Testis (tissue), 2 donors: ENCODE measurements at regions not wholly inside any gene's neighbourhood (a gene's known extent, or its start where the extent isn't known, plus 50 kb on each side); places are given as distances from the start of the nearest gene placed in this dataset.

ENCODE experiments used
- DNase-seq: peaks from one replicate; pipeline ENCODE4 v3.0.0-alpha.2; 2019
- H3K27ac ChIP-seq, 2 donors: fragments of 200-600 bp; sonication (generic); one replicate each; pipeline ENCODE4 v1.5.1; 2019
- H3K27me3 ChIP-seq: fragments of 200-600 bp; sonication (generic); one replicate; pipeline ENCODE4 v1.5.1; 2019
- H3K36me3 ChIP-seq: fragments of 200-600 bp; sonication (generic); one replicate; pipeline ENCODE4 v1.5.1; 2017; ENCODE audit warnings: low read depth; ENCODE audit errors: missing control alignments
- H3K4me1 ChIP-seq: fragments of 200-600 bp; sonication (generic); one replicate; pipeline ENCODE4 v1.5.1; 2019
- H3K4me3 ChIP-seq, 2 donors: fragments of 200-600 bp; sonication (generic); one replicate each; pipeline ENCODE4 v1.5.1; 2017 to 2019
- H3K9me3 ChIP-seq: fragments of 200-600 bp; sonication (generic); one replicate; pipeline ENCODE4 v1.5.1; 2017
- CTCF ChIP-seq, 3 experiments: fragments of 450-650 bp in 2 of 3; fragments of 200-600 bp in 1 of 3; sonication (generic) in 1 of 3; IDR thresholded peaks; one replicate each; pipeline ENCODE4 v1.5.1; 2016 to 2019; ENCODE audit warnings: antibody characterized with exemption in 3 of 3, mild to moderate bottlenecking in 2 of 3, moderate library complexity in 1 of 3
- POLR2A ChIP-seq: fragments of 450-650 bp; IDR thresholded peaks from one replicate; pipeline ENCODE4 v1.6.1; 2017; ENCODE audit warnings: antibody characterized with exemption, mild to moderate bottlenecking, moderate library complexity
- WGBS, 2 donors: methylation state at CpG; one replicate each; pipeline ENCODE4 v1.1.5; 2018; 5-methylcytosine and 5-hydroxymethylcytosine counted together
- intact Hi-C: fragments of 100-400 bp; cut with DNase I; formaldehyde crosslinking; loops from one replicate; pipeline ENCODE4 v1.15.1; 2023; ENCODE audit warnings: low total_unique reads

- DNase-seq = no peak
- no peaks in the 10 kb centered on the region for H3K36me3 ChIP-seq
- H3K27ac ChIP-seq = no peak overlapping the region
- no peaks in the 10 kb centered on the region for H3K9me3 ChIP-seq
- no peaks in the 10 kb centered on the region for H3K27me3 ChIP-seq
- intact Hi-C loops = no loop called here
- H3K4me3 ChIP-seq = no peak overlapping the region
- no peaks in the 10 kb centered on the region for H3K4me1 ChIP-seq
- TF ChIP-seq POLR2A = no peak
- no peak for TF ChIP-seq CTCF (IDR thresholded peaks at IDR 0.05)
- WGBS, 2 donors = 82 to 92% methylated on average over 3 of the region's 3 CpGs
Measured at GRCh38 chr1:57844382-57844980, 420.6 kb upstream of the DAB1 start.

- no peak for TF ChIP-seq CTCF (IDR thresholded peaks at IDR 0.05)
- no peak for TF ChIP-seq POLR2A
- no peaks in the 10 kb centered on the region for H3K4me1 ChIP-seq
- intact Hi-C loops = no loop called here
- no peak overlapping the region for H3K4me3 ChIP-seq
- no peaks in the 10 kb centered on the region for H3K36me3 ChIP-seq
- no peaks in the 10 kb centered on the region for H3K9me3 ChIP-seq
- no peaks in the 10 kb centered on the region for H3K27me3 ChIP-seq
- no peak overlapping the region for H3K27ac ChIP-seq
- DNase-seq = no peak
Measured at GRCh38 chr1:57843760-57844159, 419.9 kb upstream of the DAB1 start.

- TF ChIP-seq POLR2A (no peak), CTCF (IDR thresholded peaks at IDR 0.05) (no peak)
- Histone ChIP-seq H3K9me3 (no peaks in the 10 kb centered on the region), H3K36me3 (no peaks in the 10 kb centered on the region), H3K27me3 (no peaks in the 10 kb centered on the region), H3K4me3 (no peak overlapping the region), H3K27ac (no peak overlapping the region), H3K4me1 (no peaks in the 10 kb centered on the region)
- WGBS, 2 donors = 79 to 85% methylated on average over 1 of the region's 1 CpG
- intact Hi-C loops = no loop called here
- DNase-seq = no peak
Measured at GRCh38 chr1:57839526-57839925, 415.7 kb upstream of the DAB1 start.

GRCh38 chr1:57839067-57839466, 415.2 kb upstream of the DAB1 start:
- no peak for DNase-seq
- no peak for TF ChIP-seq POLR2A
- no peak for TF ChIP-seq CTCF (IDR thresholded peaks at IDR 0.05)
- intact Hi-C loops = no loop called here
- Histone ChIP-seq H3K27ac (no peak overlapping the region), H3K4me1 (no peaks in the 10 kb centered on the region), H3K9me3 (no peaks in the 10 kb centered on the region), H3K36me3 (no peaks in the 10 kb centered on the region), H3K27me3 (no peaks in the 10 kb centered on the region), H3K4me3 (no peak overlapping the region)
- 94% methylated on average over 1 of the region's 1 CpG for WGBS, 2 donors

DNA sequence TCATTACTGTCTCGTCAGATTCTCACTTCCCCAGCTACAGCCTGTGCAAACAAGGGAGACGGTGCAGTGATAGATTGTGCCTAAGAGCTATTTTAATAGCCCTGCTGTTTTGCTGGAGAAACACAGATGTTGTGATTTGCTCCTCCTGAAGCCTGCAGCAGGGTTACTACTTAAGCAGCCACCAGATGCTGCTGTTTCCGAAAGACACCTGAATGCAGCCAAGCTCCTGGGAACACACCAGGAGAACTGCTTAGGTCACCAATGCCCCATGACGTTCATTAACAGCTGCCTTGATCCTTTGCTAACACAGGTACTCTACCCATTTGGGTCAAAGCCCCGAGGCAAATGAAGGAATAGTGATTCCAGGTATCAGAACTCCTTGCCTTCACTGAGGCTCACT, 411.8 kb upstream of the DAB1 start:
- H3K4me3 ChIP-seq = no peak overlapping the region
- no peaks in the 10 kb centered on the region for H3K9me3 ChIP-seq
- intact Hi-C loops = no loop called here
- H3K27ac ChIP-seq = no peak overlapping the region
- H3K27me3 ChIP-seq = no peaks in the 10 kb centered on the region
- WGBS, 2 donors = 37 to 71% methylated on average over 5 of the region's 5 CpGs
- DNase-seq = no peak
- no peaks in the 10 kb centered on the region for H3K36me3 ChIP-seq
- TF ChIP-seq POLR2A (no peak), CTCF (IDR thresholded peaks at IDR 0.05) (no peak)
- H3K4me1 ChIP-seq = no peaks in the 10 kb centered on the region
